HepG2 (cell line): ENCODE measurements at regions not wholly inside any gene's neighbourhood (a gene's known extent, or its start where the extent isn't known, plus 50 kb on each side); places are given as distances from the start of the nearest gene placed in this dataset.

Experiments used
- AGO2 ChIP-seq: fragments of 200-400 bp; formaldehyde crosslinking; optimal IDR thresholded peaks from 2 replicates; pipeline ENCODE3; 2017; ENCODE audit warnings: mild to moderate bottlenecking, low read depth, low read length, moderate library complexity
- BRD4 ChIP-seq: sonication (generic); formaldehyde crosslinking; IDR thresholded peaks from 2 replicates; pipeline ENCODE4 v1.4.0; 2020; ENCODE audit warnings: missing genetic modification reagents
- E2F5 ChIP-seq: sonication (generic); formaldehyde crosslinking; conservative IDR thresholded peaks from 2 replicates; pipeline ENCODE4 v1.4.0; 2020; ENCODE audit warnings: missing genetic modification reagents
- FOXM1 ChIP-seq: sonication (generic); formaldehyde crosslinking; IDR thresholded peaks from 2 replicates; pipeline ENCODE4 v1.5.0; 2020; ENCODE audit warnings: missing genetic modification reagents
- HBP1 ChIP-seq: IDR thresholded peaks from 2 replicates; pipeline ENCODE4 v1.6.1; 2016; ENCODE audit warnings: low read depth, control low read depth
- MTA1 ChIP-seq: sonication (generic); formaldehyde crosslinking; IDR thresholded peaks from 2 replicates; pipeline ENCODE4 v1.4.0; 2020; ENCODE audit warnings: missing genetic modification reagents, mild to moderate bottlenecking, borderline replicate concordance
- REPIN1 ChIP-seq: sonication (generic); formaldehyde crosslinking; IDR thresholded peaks from 2 replicates; pipeline ENCODE4 v1.8.0; 2022; ENCODE audit warnings: missing genetic modification reagents, low read depth, mild to moderate bottlenecking, borderline replicate concordance
- SOX6 ChIP-seq, 2 experiments: fragments of 450-650 bp in 1 of 2; sonication (generic) in 1 of 2; formaldehyde crosslinking in 1 of 2; IDR thresholded peaks; 2 replicates each; pipeline versions ENCODE4 v1.4.0 to v1.6.1; 2017 to 2020; ENCODE audit warnings: antibody characterized with exemption in 1 of 2, mild to moderate bottlenecking in 1 of 2, missing genetic modification reagents in 1 of 2
- TBX2 ChIP-seq: sonication (generic); formaldehyde crosslinking; IDR thresholded peaks from 2 replicates; pipeline ENCODE4 v1.5.0; 2020; ENCODE audit warnings: missing genetic modification reagents, mild to moderate bottlenecking, borderline replicate concordance
- THRA ChIP-seq: sonication (generic); formaldehyde crosslinking; IDR thresholded peaks from 2 replicates; pipeline ENCODE4 v1.4.0; 2020; ENCODE audit warnings: missing genetic modification reagents, borderline replicate concordance
- ZNF12 ChIP-seq: sonication (generic); formaldehyde crosslinking; IDR thresholded peaks from 2 replicates; pipeline ENCODE4 v1.5.0; 2020; ENCODE audit warnings: missing genetic modification reagents
- ZNF160 ChIP-seq: sonication (generic); formaldehyde crosslinking; IDR thresholded peaks from 2 replicates; pipeline ENCODE4 v1.8.0; 2022; ENCODE audit warnings: mild to moderate bottlenecking, inconsistent platforms, missing genetic modification reagents
- ZNF510 ChIP-seq: sonication (generic); formaldehyde crosslinking; IDR thresholded peaks from 2 replicates; pipeline ENCODE4 v1.4.0; 2020; ENCODE audit warnings: low read depth, mild to moderate bottlenecking, missing genetic modification reagents
- ZNF550 ChIP-seq: sonication (generic); formaldehyde crosslinking; IDR thresholded peaks from 2 replicates; pipeline ENCODE4 v1.4.0; 2020; ENCODE audit warnings: mild to moderate bottlenecking, missing genetic modification reagents, borderline replicate concordance
- TF ChIP-seq, protein P1 (sequence below): sonication (generic); formaldehyde crosslinking; IDR thresholded peaks from 2 replicates; pipeline ENCODE4 v1.5.1; 2020; ENCODE audit warnings: missing genetic modification reagents, mild to moderate bottlenecking, borderline replicate concordance
- TF ChIP-seq, protein P2 (sequence below): IDR thresholded peaks from 2 replicates; pipeline ENCODE4 v1.6.1; 2016; ENCODE audit warnings: mild to moderate bottlenecking
- TF ChIP-seq, protein P3 (sequence below): sonication (generic); formaldehyde crosslinking; IDR thresholded peaks from 2 replicates; pipeline ENCODE4 v1.4.0; 2020; ENCODE audit warnings: missing genetic modification reagents
- TF ChIP-seq, protein P4 (sequence below): IDR thresholded peaks from 2 replicates; pipeline ENCODE4 v1.6.1; 2016; ENCODE audit warnings: missing genetic modification reagents, missing compliant biosample characterization

DNA sequence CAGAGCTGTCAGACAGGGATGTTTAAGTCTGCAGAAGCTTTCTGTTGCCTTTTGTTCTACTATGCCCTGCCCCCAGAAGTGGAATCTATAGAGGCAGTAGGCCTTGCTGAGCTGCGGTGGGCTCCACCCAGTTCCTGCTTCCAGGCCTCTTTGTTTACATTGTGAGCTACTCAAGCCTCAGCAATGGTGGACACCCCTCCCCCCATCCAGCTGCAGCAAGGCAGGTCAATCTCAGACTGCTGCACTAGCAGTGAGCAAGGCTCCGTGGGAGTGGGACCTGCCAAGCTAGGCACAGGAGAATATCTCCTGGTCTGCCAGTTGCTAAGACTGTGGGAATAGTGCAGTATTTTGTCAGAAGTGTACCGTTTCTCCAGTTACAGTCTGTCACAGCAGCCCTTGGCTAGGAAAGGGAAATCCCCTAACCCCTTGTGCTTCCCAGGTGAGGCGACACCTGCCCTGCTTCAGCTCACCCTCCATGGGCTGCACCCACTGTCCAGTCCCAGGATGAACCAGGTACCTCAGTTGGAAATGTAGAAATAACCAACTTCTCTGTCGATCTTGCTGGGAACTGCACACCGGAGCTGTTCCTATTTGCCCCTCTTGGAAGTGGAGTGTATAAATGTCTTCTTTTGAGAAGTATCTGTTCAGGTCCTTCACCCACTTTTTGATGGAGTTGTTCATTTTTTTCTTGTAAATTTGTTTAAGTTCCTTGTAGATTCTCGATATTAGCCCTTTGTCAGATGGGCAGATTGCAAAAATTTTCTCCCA lies 213.5 kb upstream of the SLC38A2 start (continued):
- no peak for TF ChIP-seq HBP1 (CRISPR knock-in tag)
- TF ChIP-seq E2F5 (CRISPR knock-in tag), result no peak
- 0 out of 2 replicates have a peak, but pooled peaks have one; percentile 63 for TF ChIP-seq THRA (CRISPR knock-in tag)
- peak; percentile 35; the same call in 1 of the 2 replicates for TF ChIP-seq BRD4
- TF ChIP-seq, protein P1, sequence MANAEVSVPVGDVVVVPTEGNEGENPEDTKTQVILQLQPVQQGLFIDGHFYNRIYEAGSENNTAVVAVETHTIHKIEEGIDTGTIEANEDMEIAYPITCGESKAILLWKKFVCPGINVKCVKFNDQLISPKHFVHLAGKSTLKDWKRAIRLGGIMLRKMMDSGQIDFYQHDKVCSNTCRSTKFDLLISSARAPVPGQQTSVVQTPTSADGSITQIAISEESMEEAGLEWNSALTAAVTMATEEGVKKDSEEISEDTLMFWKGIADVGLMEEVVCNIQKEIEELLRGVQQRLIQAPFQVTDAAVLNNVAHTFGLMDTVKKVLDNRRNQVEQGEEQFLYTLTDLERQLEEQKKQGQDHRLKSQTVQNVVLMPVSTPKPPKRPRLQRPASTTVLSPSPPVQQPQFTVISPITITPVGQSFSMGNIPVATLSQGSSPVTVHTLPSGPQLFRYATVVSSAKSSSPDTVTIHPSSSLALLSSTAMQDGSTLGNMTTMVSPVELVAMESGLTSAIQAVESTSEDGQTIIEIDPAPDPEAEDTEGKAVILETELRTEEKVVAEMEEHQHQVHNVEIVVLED (CRISPR knock-in tag), result no peak
- peak; percentile 65 for TF ChIP-seq TBX2 (CRISPR knock-in tag)
- TF ChIP-seq, protein P2, sequence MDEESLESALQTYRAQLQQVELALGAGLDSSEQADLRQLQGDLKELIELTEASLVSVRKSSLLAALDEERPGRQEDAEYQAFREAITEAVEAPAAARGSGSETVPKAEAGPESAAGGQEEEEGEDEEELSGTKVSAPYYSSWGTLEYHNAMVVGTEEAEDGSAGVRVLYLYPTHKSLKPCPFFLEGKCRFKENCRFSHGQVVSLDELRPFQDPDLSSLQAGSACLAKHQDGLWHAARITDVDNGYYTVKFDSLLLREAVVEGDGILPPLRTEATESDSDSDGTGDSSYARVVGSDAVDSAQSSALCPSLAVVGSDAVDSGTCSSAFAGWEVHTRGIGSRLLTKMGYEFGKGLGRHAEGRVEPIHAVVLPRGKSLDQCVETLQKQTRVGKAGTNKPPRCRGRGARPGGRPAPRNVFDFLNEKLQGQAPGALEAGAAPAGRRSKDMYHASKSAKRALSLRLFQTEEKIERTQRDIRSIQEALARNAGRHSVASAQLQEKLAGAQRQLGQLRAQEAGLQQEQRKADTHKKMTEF (CRISPR knock-in tag), result peak; percentile 58; the same call in 1 of the 2 replicates
- TF ChIP-seq MTA1 (CRISPR knock-in tag), result peak; percentile 91; the same call in 1 of the 2 replicates
- no peak for TF ChIP-seq SOX6 (IDR thresholded peaks at IDR 0.05)
- TF ChIP-seq SOX6 (CRISPR knock-in tag; IDR thresholded peaks at IDR 0.05), result peak; percentile 87
- TF ChIP-seq, protein P3, sequence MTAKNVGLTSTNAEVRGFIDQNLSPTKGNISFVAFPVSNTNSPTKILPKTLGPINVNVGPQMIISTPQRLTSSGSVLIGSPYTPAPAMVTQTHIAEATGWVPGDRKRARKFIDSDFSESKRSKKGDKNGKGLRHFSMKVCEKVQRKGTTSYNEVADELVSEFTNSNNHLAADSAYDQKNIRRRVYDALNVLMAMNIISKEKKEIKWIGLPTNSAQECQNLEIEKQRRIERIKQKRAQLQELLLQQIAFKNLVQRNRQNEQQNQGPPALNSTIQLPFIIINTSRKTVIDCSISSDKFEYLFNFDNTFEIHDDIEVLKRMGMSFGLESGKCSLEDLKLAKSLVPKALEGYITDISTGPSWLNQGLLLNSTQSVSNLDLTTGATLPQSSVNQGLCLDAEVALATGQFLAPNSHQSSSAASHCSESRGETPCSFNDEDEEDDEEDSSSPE (CRISPR knock-in tag), result no peak
- no peak for TF ChIP-seq FOXM1 (CRISPR knock-in tag)
- no peak for TF ChIP-seq REPIN1
- TF ChIP-seq AGO2, result no peak
- TF ChIP-seq, protein P4, sequence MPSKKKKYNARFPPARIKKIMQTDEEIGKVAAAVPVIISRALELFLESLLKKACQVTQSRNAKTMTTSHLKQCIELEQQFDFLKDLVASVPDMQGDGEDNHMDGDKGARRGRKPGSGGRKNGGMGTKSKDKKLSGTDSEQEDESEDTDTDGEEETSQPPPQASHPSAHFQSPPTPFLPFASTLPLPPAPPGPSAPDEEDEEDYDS (CRISPR knock-in tag), result peak; percentile 65
- TF ChIP-seq ZNF550 (CRISPR knock-in tag), result no peak
- no peak for TF ChIP-seq ZNF160 (CRISPR knock-in tag)
- 0 out of 2 replicates have a peak, but pooled peaks have one; percentile 61 for TF ChIP-seq ZNF510
- TF ChIP-seq ZNF12 (CRISPR knock-in tag), result peak; percentile 77; the same call in 1 of the 2 replicates
